HG03175 (cell line): ENCODE measurements at regions not wholly inside any gene's neighbourhood (a gene's known extent, or its start where the extent isn't known, plus 50 kb on each side); places are given as distances from the start of the nearest gene placed in this dataset.
"Not testable (repeated sequence)": the region's sequence is repeated elsewhere in the genome, so short reads cannot be mapped to it uniquely, and the experiment has no call there.

Source experiments
- ATAC-seq: cut with Tn5 transposase; IDR thresholded peaks from one replicate; pipeline ENCODE4 v1.9.1; 2021; ENCODE audit warnings: mild to moderate bottlenecking, moderate library complexity; ENCODE audit not compliant: unreplicated experiment

DNA sequence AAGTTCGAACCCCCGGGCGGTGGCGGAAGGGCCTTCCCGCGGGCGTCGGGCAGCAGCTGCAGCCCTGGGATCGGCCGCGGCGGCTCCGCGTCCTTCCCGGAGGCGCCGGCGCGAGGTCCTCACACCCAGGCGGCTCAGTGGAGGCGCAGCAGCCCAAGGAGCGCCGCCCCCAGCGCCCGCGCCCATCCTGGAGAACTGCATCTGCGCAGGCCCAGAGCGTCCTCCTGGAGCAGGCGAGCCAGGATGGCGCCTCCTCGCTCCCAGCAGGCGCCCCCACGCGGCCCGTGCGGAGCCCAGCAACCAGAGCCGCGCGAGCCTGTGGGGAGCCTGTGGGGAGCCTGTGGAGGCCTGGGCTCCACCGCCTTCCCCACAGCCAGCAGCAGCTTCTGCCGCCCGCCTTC, 872.5 kb downstream of the TMEM121 start:
- not testable (repeated sequence) for ATAC-seq

DNA sequence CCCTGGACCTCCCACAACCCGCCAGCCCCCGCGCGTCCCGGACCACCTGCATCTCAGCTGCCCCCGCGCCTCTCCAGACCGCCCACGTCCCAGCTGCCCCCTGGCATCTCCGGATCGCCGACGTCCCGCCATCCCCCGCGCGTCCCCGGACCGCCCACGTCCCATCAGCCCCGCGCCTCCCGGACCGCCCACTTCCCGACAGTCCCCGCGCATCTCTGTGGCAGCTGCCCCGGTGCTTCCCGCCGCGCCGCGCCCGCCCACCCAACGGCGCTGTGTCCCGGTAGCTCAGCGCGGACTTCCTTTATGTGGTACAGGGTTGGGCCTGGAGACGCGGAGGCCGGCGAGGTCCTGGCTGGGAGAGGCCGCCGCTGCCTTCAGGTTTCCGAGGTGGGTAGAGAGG, 874.9 kb downstream of the TMEM121 start:
- ATAC-seq, result not testable (repeated sequence)

DNA sequence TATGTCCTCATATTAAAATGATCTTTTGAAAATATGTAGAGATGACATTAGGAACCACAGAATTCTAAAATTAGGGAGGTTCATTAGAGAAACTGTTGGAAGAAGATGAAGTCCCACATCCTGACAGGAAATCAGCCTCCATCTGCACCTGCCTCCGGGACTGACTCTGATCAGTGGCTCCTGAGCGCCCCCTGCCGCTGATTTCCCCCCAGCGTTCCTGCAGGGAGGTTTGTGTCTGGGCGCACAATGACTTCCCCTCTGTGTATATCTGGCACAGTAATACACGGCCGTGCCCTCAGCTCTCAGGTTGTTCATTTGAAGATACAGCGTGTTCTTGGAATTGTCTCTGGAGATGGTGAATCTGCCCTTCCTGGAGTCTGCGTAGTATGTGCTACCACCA, 883.8 kb downstream of the TMEM121 start:
- ATAC-seq, result not testable (repeated sequence)

DNA sequence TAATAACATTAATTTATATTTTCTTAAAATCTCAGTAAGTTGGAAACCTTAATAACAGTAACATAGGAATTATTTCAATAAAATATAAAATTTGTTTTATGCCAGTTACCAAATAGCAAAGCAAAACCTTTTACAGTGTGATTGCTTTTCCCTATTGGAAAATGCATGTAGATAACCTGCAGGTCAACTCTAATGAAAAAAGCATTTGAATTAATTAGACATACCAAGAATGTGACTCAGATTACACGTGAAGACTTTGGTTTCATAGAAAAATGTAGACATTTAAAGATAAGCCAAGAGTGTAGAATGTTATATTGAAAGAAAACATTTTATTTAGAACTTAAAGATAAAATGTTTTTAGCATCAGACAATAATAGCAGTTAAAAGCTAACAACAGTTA, 888.1 kb downstream of the TMEM121 start:
- ATAC-seq, result no peak

DNA sequence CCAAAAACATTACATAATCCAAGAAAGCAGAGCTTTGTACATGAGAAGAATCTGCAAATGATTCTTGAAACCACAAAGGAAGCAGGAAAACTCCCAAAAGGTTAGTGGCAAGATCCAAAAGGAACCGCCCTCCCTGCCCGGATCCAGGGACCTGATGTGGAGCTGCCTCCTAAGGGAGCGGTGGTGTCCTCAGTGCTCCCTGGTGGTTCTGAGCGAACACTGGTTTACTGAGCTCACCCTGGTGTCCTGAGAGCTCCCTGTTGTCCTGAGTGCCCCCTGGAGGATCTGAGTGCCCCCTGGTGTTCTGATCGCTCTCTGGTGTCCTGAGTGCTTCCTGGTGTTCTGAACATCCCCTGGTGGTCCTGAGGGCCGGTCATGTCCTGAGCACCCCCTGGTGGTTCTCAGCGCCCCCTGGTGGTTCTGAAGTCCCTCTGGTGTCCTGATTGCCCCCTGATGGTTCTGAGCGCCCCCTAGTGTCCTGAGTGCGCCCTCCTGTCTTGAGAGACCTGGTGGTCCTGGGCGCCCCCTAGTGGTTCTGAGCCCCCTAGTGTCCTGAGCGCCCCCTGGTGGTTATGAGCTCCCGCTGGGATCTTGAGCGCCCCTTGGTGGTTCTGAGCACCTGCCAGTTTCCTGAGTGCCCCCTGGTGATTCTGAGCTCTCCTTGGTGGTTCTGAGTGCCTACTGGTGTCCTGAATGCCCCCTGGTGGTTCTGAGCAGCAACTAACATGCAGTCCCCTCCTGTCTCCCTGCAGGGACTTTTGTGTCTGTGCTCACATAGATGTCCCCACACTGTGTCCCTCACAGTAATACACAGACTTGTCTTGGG, 891.1 kb downstream of the TMEM121 start:
- ATAC-seq, result peak; percentile 83

DNA sequence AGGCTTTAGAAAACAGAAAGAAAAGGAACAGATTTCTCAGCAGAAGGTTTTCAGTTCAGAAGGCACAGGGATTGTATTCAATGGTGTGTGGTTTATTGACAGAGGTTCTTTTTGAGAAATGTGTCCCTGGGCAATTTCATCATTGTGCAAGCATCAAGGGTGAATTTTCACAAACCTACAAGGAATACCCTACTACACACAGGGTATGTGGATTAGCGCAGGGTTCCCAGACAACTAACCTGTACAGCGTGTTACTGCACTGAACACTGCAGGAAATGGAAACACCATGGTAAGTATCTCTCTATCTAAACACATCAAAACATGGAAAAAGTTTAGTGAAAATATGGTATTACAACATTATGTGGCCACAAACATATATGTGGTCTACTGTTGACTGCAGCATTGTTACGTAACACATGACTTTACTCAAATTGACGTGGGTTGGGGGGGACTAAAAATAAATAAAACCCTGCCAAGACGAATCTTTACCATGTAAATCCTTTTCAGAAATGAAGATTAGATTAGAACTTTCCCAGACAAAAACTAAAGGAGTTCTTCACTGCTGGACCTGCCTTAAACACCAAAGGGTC, 893.1 kb downstream of the TMEM121 start:
- ATAC-seq, result no peak

DNA sequence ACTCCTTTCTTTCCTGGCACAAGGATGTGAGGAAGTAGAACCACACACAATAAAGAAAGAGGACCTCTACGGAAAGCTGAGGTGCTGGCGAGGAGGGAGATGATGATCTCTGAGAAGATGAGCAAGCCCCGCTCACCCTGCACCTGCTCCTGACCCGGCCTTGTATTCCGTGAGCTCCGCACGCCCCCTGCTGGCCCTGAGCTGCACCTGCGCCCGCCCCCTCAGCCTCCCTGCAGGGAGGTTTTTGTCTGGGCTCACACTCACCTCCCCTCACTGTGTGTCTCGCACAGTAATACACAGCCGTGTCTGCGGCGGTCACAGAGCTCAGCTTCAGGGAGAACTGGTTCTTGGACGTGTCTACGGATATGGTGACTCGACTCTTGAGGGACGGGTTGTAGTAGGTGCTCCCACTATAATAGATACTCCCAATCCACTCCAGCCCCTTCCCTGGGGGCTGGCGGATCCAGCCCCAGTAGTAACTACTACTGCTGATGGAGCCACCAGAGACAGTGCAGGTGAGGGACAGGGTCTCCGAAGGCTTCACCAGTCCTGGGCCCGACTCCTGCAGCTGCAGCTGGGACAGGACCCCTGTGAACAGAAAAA, 895.1 kb downstream of the TMEM121 start:
- not testable (repeated sequence) for ATAC-seq

DNA sequence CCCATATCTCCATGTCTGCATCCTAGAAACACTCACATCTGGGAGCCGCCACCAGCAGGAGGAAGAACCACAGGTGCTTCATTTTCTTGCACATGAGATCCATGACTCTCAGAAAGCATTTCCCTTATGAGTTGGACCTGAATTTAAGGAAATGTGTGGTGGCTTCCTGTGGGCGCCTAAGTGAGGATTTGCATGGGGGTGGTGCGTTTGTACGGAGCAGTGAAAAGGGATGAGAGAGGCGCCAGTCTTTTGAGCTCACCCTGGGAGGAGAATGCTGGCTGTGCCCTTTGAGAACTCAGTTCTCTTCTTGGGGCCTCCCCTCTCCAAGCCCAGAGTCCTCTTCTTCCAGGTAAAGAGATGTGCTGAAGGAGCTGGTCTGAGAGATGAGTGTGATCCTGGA, 895.7 kb downstream of the TMEM121 start:
- no peak for ATAC-seq

DNA sequence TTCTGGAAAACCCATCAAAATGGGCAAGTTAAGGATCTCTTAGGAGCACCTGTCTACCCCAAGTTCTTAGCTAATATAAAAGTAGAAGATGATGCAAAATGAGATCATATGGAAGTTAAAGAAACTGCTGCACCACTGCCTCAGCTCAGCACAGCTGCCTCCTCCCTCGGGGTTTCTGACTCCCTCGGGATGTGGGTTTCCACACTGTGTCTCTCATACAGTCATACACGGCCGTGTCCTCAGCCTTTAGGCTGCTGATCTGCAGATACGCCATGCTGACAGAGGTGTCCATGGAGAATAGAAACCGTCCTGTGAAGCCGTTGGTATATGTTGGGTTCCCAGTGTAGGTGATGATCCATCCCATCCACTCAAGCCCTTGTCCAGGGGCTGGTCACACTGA, 898.8 kb downstream of the TMEM121 start:
- ATAC-seq, result not testable (repeated sequence)

DNA sequence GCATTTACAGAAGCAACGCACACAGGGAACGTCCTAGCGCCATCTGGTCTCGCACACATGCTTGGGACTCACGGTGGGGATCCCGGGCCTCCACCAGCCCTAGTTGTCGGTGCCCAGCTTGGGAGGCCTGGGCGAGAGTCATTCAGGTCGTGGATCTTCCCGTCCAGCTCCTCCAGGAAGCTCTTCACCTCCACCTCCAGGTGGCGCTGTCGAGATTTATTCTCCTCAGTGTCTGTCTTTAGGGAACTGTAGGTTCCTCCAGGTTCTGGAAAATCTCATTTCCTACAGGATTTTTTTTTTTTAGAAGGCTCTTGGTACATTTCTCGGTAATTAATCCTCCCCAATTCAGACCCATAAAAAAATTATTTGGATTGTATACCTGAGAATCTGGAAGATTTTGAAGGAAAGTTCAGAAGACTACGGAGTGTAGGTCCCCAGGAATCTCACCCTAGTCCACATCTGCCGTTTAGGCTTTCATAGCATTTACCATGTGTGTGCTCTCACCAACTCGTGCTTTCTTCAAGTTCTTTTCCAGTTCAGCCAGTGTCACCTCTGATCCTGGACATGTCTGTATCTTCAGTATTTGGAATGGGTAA, 910.0 kb downstream of the TMEM121 start:
- ATAC-seq, result no peak

DNA sequence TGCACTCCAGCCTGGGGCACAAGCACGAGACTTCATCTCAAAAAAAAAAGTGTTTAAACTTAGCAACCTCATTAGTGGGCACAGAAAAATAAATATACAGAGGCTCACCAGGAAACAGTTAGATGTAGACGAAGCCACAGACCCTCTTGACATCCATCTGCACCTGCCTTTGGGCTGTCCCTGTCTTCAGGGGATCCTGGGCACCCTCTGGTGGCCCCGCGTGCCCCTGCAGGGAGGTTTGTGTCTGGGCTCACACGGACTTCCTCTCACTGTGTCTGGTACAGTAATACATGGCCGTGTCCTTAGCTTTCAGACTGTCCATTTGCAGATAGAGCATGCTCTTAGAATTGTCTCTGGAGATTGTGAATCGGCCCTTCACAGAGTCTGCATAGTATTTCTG, 916.5 kb downstream of the TMEM121 start:
- ATAC-seq, result no peak

DNA sequence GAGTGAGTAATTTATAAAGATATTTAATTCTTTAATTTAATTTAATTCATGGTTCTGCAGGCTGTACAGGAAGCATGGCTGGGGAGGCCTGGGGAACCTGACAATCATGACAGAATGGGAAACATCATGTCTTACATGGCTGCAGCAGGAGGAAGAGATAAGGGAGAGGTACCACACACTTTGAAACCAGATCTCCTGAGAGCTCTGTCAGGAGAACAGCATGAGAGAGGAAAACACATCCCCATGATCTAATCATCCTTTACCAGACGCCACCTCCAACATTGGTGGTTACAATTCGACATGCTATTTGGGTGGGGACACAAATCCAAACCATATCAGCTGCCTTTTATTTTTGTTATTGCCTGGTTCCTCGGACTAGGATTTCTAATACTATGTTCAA, 928.6 kb downstream of the TMEM121 start:
- ATAC-seq, result no peak

DNA sequence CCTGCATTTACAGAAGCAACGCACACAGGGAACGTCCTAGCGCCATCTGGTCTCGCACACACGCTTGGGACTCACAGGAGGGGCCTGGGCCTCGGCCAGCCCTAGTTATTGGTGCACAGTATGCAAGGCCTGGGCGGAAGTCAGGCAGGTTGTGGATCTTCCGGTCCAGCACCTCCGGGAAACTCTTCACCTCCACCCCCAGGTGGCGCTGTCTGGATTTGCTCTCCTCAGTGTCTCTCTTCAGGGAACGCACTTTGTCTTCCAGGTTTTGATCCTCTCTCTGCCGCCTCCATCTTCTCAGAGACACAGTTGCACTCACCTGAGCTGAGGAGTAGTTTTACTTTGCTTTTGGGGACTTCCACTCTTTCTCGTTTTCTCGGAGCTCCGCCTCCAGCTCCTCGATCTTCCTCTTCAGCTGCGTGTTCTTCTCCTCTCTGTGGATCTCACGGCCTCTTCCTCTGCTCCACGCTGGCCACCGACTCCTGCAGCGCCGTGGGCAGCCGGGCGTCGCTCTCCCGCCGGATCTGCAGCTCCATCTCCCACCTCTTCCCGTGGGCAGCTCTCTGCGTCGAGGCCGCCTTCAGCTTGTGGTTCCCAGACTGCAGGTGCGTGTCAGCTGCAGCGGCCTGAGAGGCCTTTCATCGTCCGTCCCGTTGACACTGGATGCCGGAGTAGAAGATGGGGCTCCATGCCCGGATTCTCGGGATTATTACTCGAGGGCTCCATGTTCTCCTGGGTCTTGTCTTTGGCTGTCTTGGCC, 933.8 kb downstream of the TMEM121 start:
- no peak for ATAC-seq

DNA sequence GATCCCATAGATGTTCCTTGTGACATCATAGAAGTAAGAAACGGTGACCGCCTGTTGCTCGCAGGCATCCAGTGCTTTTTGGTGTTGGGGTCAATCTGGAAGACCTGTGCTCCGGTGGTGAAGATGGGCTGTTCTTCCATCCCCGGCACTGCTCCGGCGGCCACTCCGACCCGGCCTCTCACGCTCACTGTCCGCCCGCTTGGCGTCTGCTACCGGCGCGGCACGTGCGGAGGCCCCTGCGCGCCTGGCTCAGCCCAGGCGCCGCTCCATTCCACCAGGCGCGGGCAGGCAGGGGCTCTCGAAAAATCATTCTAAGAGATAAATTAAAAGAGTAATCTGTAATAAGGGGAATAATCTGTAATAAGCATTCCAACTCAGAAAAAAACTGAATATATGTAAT, 934.5 kb downstream of the TMEM121 start:
- ATAC-seq, result no peak

DNA sequence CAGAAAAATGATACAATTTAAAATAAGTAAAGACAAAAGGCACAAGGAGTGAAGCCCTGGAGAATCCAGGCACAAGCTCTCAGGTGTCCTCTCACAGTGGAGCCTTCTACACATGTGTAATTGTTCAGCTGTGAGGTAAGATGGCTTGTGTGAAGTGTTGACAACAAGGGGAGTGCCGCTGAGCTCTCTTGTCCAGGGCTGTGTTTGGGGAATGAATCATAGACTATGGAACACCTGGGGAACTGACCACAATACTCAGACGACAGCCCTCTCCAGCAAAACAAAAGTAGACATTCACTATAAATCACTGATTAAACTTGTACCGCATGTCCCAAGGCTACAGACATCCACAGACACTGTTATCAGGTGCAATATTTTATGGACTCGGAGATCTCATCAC, 940.1 kb downstream of the TMEM121 start:
- ATAC-seq, result not testable (repeated sequence)

DNA sequence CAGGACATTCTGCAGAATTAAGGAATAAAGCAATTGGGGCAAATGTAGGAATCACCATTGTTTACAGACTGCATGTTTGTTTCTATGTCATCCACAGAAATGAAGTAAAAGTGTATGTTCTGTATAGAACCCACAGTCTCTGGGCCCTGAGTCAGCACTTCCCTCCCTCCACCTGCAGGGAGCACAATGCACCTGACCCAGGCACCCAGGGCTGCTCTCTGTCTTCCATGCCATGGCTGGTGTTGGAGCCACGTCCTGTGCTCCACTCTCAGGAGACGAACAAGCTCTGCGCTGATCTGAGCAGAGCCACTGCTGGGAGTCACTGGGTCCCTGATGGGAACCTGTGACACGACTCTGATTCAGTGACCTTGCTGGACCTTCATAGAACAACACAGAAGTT, 942.5 kb downstream of the TMEM121 start:
- not testable (repeated sequence) for ATAC-seq

DNA sequence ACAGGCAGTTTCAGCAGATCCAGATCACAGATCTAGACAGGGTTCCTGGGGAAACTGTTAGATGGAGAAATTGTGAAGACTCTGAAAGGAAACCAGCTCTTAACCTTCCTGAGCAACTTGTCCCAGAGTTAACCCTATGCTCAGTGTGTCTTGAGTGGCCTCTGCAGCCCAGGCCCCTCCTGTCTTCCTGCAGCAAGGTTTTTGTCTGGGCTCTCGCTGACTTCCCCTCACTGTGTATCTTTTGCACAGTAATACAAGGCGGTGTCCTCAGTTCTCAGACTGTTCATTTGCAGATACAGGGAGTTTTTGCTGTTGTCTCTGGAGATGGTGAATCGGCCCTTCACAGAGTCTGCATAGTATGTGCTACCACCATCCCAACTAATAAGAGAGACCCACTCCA, 943.6 kb downstream of the TMEM121 start:
- not testable (repeated sequence) for ATAC-seq

DNA sequence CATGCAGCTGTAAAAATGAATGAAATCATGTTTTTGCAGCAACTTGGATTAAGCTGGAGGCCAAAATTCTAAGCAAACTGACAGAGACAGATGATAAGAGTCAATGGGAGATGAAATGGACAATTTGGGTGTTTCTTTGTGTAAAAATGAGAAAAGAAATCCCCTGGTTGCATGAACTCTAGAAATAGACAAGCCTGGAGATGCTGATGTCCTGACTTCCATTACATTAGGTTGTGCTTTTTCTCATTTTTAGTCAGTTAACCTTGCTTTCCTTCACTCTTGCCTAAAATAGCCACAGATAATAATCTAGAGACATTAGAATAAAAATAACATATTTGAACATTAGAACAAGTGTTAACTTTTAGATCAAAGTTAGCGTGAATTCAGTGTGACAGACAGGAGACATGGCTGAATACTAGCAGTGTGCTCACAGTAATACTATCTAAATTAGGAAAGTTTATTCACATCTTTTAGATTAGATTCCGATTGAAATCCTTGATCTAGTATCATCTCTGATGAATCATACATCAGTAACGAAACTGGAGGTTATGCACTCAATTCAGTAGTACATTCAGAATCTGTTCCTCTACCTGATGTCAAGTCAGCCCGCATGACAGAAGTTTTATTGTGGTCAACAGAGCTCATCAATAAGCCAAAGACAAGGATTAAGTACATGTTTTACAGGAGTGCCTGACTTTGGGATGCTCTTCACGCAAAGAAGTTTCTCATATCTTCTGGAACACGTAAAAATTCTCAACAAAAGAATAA, 948.1 kb downstream of the TMEM121 start:
- not testable (repeated sequence) for ATAC-seq

DNA sequence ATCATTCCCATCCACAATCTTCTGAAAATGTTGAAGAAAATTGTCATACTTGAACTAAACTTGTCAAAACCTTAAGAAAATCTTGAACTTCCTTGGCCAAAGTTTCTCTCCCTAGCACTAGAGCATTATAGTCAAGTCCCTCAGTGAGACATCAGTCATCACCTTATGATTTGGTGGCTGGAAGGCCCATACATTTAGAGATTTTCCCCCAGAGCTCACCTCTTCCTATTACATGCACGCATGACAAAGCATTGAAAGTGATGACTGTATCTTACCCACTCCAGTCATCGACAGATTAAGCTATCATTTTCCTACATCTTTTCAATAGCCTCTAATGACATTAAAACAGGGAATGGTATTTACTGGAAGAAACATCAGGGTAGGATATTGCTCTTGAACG, 948.8 kb downstream of the TMEM121 start:
- not testable (repeated sequence) for ATAC-seq

DNA sequence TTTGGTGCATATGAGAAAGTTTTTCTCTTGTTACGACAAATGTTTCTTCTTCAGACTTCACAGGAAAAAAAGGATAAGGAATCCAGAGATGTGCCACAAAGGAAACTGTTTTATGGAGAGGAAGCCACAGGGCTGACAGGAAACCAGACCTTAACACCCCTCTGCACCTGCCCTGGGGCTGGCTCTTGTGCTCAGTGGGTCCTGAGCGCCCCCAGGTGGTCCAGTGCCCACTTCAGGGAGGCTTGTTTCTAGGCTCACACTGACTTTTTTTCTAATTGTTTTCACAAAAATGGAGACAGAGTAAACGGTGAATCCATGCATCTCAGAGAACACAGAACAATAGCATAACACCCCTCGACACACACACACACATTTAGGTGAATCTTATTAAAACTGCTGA, 951.2 kb downstream of the TMEM121 start:
- not testable (repeated sequence) for ATAC-seq
